ENCODE measurements at regions not wholly inside any gene's neighbourhood (a gene's known extent, or its start where the extent isn't known, plus 50 kb on each side); places are given as distances from the start of the nearest gene placed in this dataset.

- Histone ChIP-seq H3K9ac (ENCODE audit: extremely low read depth, insufficient read length, low read length) (no peak overlapping the region), H3K56ac (ENCODE audit: insufficient read length, low read depth, low read length) (no peak overlapping the region), H3K23me2 (ENCODE audit: insufficient read length, low read depth, low read length, poor library complexity, severe bottlenecking) (no peaks in the 10 kb centered on the region), H4K91ac (ENCODE audit: insufficient read length, low read depth, low read length) (no peak overlapping the region), H2BK15ac (ENCODE audit: low read depth, low read length) (no peak overlapping the region), H4K20me1 (ENCODE audit: control insufficient read depth, insufficient read depth, insufficient read length) (no peaks in the 10 kb centered on the region), H2BK120ac (ENCODE audit: low read depth, low read length, poor library complexity, severe bottlenecking) (no peak overlapping the region), H4K5ac (ENCODE audit: insufficient read length, low read depth, low read length) (no peak overlapping the region), H3K27me3 (ENCODE audit: insufficient read depth, low read length) (no peaks in the 10 kb centered on the region), H3K4ac (ENCODE audit: low read depth, low read length) (no peak overlapping the region), H3K18ac (ENCODE audit: insufficient read length, low read depth, low read length) (no peak overlapping the region), H3T11ph (ENCODE audit: low read length) (no peak overlapping the region), H2AFZ (ENCODE audit: low read length) (no peak overlapping the region), H2BK20ac (ENCODE audit: low read depth, low read length, poor library complexity, severe bottlenecking) (no peak overlapping the region), H3K9me3 (ENCODE audit: control insufficient read depth, low read depth, low read length) (no peaks in the 10 kb centered on the region), H2AK5ac (ENCODE audit: insufficient read length, low read length) (no peak overlapping the region), H3K14ac (ENCODE audit: insufficient read depth, low read length) (no peak overlapping the region), H4K8ac (replicated peaks; ENCODE audit: insufficient read length, low read depth, low read length) (no peak overlapping the region), H3K4me2 (ENCODE audit: insufficient read depth, insufficient read length, low read length) (no peak overlapping the region), H3K79me2 (ENCODE audit: insufficient read depth, low read length) (no peaks in the 10 kb centered on the region), H2BK5ac (ENCODE audit: insufficient read length, low read length) (no peak overlapping the region), H3K27ac (ENCODE audit: insufficient read length, low read depth, low read length) (no peak overlapping the region), H3K79me1 (ENCODE audit: insufficient read depth, low read depth, low read length, poor library complexity, severe bottlenecking) (no peaks in the 10 kb centered on the region), H2BK12ac (ENCODE audit: insufficient read length, low read depth, low read length) (no peak overlapping the region), H3K23ac (ENCODE audit: insufficient read length, low read depth, low read length) (no peak overlapping the region), H3K4me1 (ENCODE audit: insufficient read depth, low read length) (no peaks in the 10 kb centered on the region)
- DNase-seq: no peak
- no peaks in the 10 kb centered on the region for H3K4me1 Mint-ChIP-seq
- H3K4me3 Mint-ChIP-seq: no peak overlapping the region
- no peak overlapping the region for H3K27ac Mint-ChIP-seq
- WGBS (ENCODE audit: extremely low coverage, insufficient read length, low lambda C conversion rate): no CpG with 5 or more reads among the region's 2 CpGs
- H3K27me3 Mint-ChIP-seq (ENCODE audit: low read depth): no peaks in the 10 kb centered on the region
- H3K36me3 Mint-ChIP-seq (ENCODE audit: insufficient read depth in 1 of 3, low read depth in 3 of 3): no peaks in the 10 kb centered on the region
- H3K9me3 Mint-ChIP-seq: no peaks in the 10 kb centered on the region
- TF ChIP-seq CTCF (conservative IDR thresholded peaks at IDR 0.05): no peak
Measured at GRCh38 chr13:34478376-34478775, 463.7 kb upstream of the NBEA start.

Measured in H9 (cell line).